PC-3 (cell line): ENCODE measurements at regions not wholly inside any gene's neighbourhood (a gene's known extent, or its start where the extent isn't known, plus 50 kb on each side); places are given as distances from the start of the nearest gene placed in this dataset.

ENCODE experiments used
- ATAC-seq: fragments of 200-7000 bp; cut with Tn5 transposase; 2 replicates; pipeline ENCODE4 v1.9.1; 2020; ENCODE audit warnings: mild to moderate bottlenecking, moderate library complexity
- BruUV-seq: library from RNA; stranded (reverse); fragments of 400-500 nt; replicated peaks from 2 replicates; lab custom pipeline; 2021; lab: Mats Ljungman, UMichigan
- CTCF ChIA-PET: fragments of 300-600 bp; sonication (Branson Sonifier 250); formaldehyde crosslinking; loops from one replicate; lab custom pipeline; 2022; ENCODE audit warnings: antibody characterized with exemption; lab: Charles Lee
- POLR2A ChIA-PET: fragments of 300-600 bp; sonication (Branson Sonifier 250); formaldehyde crosslinking; loops from one replicate; lab custom pipeline; 2022; ENCODE audit warnings: antibody characterized with exemption; ENCODE audit not compliant: unreplicated experiment; lab: Charles Lee
- DNase-seq: peaks from one replicate; pipeline ENCODE4 v3.0.0-alpha.2; 2015
- H2AFZ ChIP-seq: fragments of 300-600 bp; sonication (generic); 2 replicates; pipeline ENCODE4 v1.6.0; 2016; ENCODE audit warnings: antibody characterized with exemption, low read length
- H3F3A ChIP-seq: fragments of 300-600 bp; sonication (generic); one replicate; pipeline ENCODE4 v1.6.0; 2017; ENCODE audit warnings: antibody characterized with exemption, low read length, control low read depth, mild to moderate bottlenecking; ENCODE audit not compliant: unreplicated experiment
- H3K27ac ChIP-seq: fragments of 300-600 bp; sonication (generic); 2 replicates; pipeline ENCODE4 v1.5.1; 2016; ENCODE audit warnings: mild to moderate bottlenecking, low read length
- H3K27me3 ChIP-seq: fragments of 300-600 bp; sonication (generic); 2 replicates; pipeline ENCODE4 v1.6.1; 2016; ENCODE audit warnings: low read length, mixed read lengths
- H3K36me3 ChIP-seq: fragments of 300-600 bp; sonication (generic); 2 replicates; pipeline ENCODE4 v1.6.1; 2016; ENCODE audit warnings: low read depth, mixed run types, low read length, mixed read lengths
- H3K4me1 ChIP-seq: fragments of 300-600 bp; sonication (generic); 2 replicates; pipeline ENCODE4 v1.5.1; 2016; ENCODE audit warnings: low read length; ENCODE audit not compliant: insufficient read depth
- H3K4me2 ChIP-seq: fragments of 300-600 bp; sonication (generic); 2 replicates; pipeline ENCODE4 v1.6.0; 2016; ENCODE audit warnings: low read length
- H3K4me3 ChIP-seq: fragments of 300-600 bp; sonication (generic); 2 replicates; pipeline ENCODE4 v1.5.1; 2016; ENCODE audit warnings: mild to moderate bottlenecking, low read length, mixed read lengths
- H3K79me2 ChIP-seq: fragments of 300-600 bp; sonication (generic); 2 replicates; pipeline ENCODE4 v1.6.1; 2017; ENCODE audit warnings: low read length, mixed read lengths
- H3K9ac ChIP-seq: fragments of 300-600 bp; sonication (generic); 2 replicates; pipeline ENCODE4 v1.6.0; 2016; ENCODE audit warnings: mild to moderate bottlenecking, low read length
- H3K9me2 ChIP-seq: fragments of 300-600 bp; sonication (generic); replicated peaks from 2 replicates; pipeline ENCODE4 v1.6.1; 2016; ENCODE audit warnings: mixed run types, low read length, mixed read lengths
- H3K9me3 ChIP-seq: fragments of 300-600 bp; sonication (generic); 2 replicates; pipeline ENCODE4 v1.6.1; 2016; ENCODE audit warnings: low read length, mixed read lengths
- H4K20me1 ChIP-seq: fragments of 300-600 bp; sonication (generic); 2 replicates; pipeline ENCODE4 v1.6.1; 2016; ENCODE audit warnings: low read length, mixed read lengths
- CTCF ChIP-seq: fragments of 300-600 bp; sonication (generic); conservative IDR thresholded peaks from 2 replicates; pipeline ENCODE4 v1.5.1; 2017; ENCODE audit warnings: antibody characterized with exemption, low read depth, mild to moderate bottlenecking, low read length
- EZH2 ChIP-seq: fragments of 300-600 bp; sonication (generic); IDR thresholded peaks from one replicate; pipeline ENCODE4 v1.6.1; 2017; ENCODE audit warnings: antibody characterized with exemption, mild to moderate bottlenecking, low read length; ENCODE audit not compliant: unreplicated experiment
- EZH2phosphoT487 ChIP-seq: fragments of 300-600 bp; sonication (generic); IDR thresholded peaks from 2 replicates; pipeline ENCODE4 v1.6.1; 2018; ENCODE audit warnings: mild to moderate bottlenecking, antibody characterized with exemption, low read length, borderline replicate concordance
- intact Hi-C: fragments of 100-400 bp; cut with micrococcal nuclease; formaldehyde crosslinking; loops from 2 replicates; pipeline ENCODE4 v1.9.0; 2023

GRCh38 chr3:159146392-159146791 lies 344.5 kb downstream of the MFSD1 start:
- ChIA-PET CTCF (interaction anchor here (0.6 kb wide), 1 partner anchor 144 kb away, joined by 3 read pairs; no protein-coding TSS in a partner anchor), POLR2A (no interaction called here)
- H3K4me3 ChIP-seq: no peak overlapping the region
- no TSS peak for BruUV-seq
- H3K27me3 ChIP-seq: no peaks in the 10 kb centered on the region
- H3K9ac ChIP-seq: no peak overlapping the region
- no peak for TF ChIP-seq CTCF
- TF ChIP-seq EZH2phosphoT487: no peak
- TF ChIP-seq EZH2: no peak
- ATAC-seq (no peak), DNase-seq (no peak)
- intact Hi-C loops: no loop called here
- H3K9me2 ChIP-seq: no peaks in the 10 kb centered on the region
- no peaks in the 10 kb centered on the region for H3K9me3 ChIP-seq
- no peaks in the 10 kb centered on the region for H3K79me2 ChIP-seq
- H3F3A ChIP-seq: no peaks in the 10 kb centered on the region
- 0 out of 2 replicates have a peak, but pooled peaks cover 7% of the 10 kb centered on the region for H3K4me1 ChIP-seq
- peaks cover 4% of the 10 kb centered on the region; the same call in 1 of the 2 replicates for H4K20me1 ChIP-seq
- H3K4me2 ChIP-seq: no peak overlapping the region
- H3K36me3 ChIP-seq: no peaks in the 10 kb centered on the region
- H2AFZ ChIP-seq: no peak overlapping the region
- H3K27ac ChIP-seq: no peak overlapping the region

GRCh38 chr3:159146856-159147435 lies 345.1 kb downstream of the MFSD1 start:
- 0 out of 2 replicates have a peak, but pooled peaks cover 7% of the 10 kb centered on the region for H3K4me1 ChIP-seq
- CTCF ChIA-PET: no interaction called here
- H3K27ac ChIP-seq: no peak overlapping the region
- no peak overlapping the region for H2AFZ ChIP-seq
- ATAC-seq (no peak), DNase-seq (no peak)
- no peaks in the 10 kb centered on the region for H3K9me2 ChIP-seq
- H3K4me2 ChIP-seq: no peak overlapping the region
- TF ChIP-seq CTCF (no peak), EZH2phosphoT487 (no peak), EZH2 (no peak)
- no peaks in the 10 kb centered on the region for H3K79me2 ChIP-seq
- intact Hi-C loops: no loop called here
- no peaks in the 10 kb centered on the region for H3K9me3 ChIP-seq
- H3K9ac ChIP-seq: no peak overlapping the region
- POLR2A ChIA-PET: no interaction called here
- H4K20me1 ChIP-seq: peaks cover 4% of the 10 kb centered on the region; the same call in 1 of the 2 replicates
- H3F3A ChIP-seq: no peaks in the 10 kb centered on the region
- no peak overlapping the region for H3K4me3 ChIP-seq
- no peaks in the 10 kb centered on the region for H3K36me3 ChIP-seq
- H3K27me3 ChIP-seq: no peaks in the 10 kb centered on the region
- BruUV-seq: no TSS peak

- Histone ChIP-seq H4K20me1 (peaks cover 4% of the 10 kb centered on the region; the same call in 1 of the 2 replicates), H2AFZ (no peak overlapping the region), H3K4me2 (no peak overlapping the region), H3K36me3 (no peaks in the 10 kb centered on the region), H3K27ac (no peak overlapping the region), H3K9me2 (no peaks in the 10 kb centered on the region), H3K79me2 (no peaks in the 10 kb centered on the region), H3F3A (no peaks in the 10 kb centered on the region), H3K9me3 (no peaks in the 10 kb centered on the region), H3K27me3 (no peaks in the 10 kb centered on the region), H3K9ac (no peak overlapping the region), H3K4me3 (no peak overlapping the region), H3K4me1 (0 out of 2 replicates have a peak, but pooled peaks cover 7% of the 10 kb centered on the region)
- intact Hi-C loops: no loop called here
- DNase-seq (no peak), ATAC-seq (no peak)
- ChIA-PET POLR2A (no interaction called here), CTCF (no interaction called here)
- no peak for TF ChIP-seq EZH2phosphoT487
- TF ChIP-seq CTCF: no peak
- no peak for TF ChIP-seq EZH2
- BruUV-seq: no TSS peak
Measured at GRCh38 chr3:159147813-159148212, 346.0 kb downstream of the MFSD1 start.
